ENCODE measurements at regions not wholly inside any gene's neighbourhood (a gene's known extent, or its start where the extent isn't known, plus 50 kb on each side); places are given as distances from the start of the nearest gene placed in this dataset.

- TF ChIP-seq CHD7 (IDR thresholded peaks at IDR 0.05; ENCODE audit: insufficient replicate concordance, low read length) (no peak), SIX5 (IDR thresholded peaks at IDR 0.05; ENCODE audit: low read depth, low read length) (no peak), NANOG (IDR thresholded peaks at IDR 0.05; ENCODE audit: insufficient read depth, low read depth, low read length, poor library complexity, severe bottlenecking) (no peak), SP1 (IDR thresholded peaks at IDR 0.05; ENCODE audit: low read depth, low read length) (no peak), RNF2 (IDR thresholded peaks at IDR 0.05; ENCODE audit: borderline replicate concordance, low read depth, low read length, missing control alignments, poor library complexity, severe bottlenecking) (no peak), CBX5 (IDR thresholded peaks at IDR 0.05; ENCODE audit: low read depth, low read length) (no peak)
These were observed 60.1 kb upstream of the CCZ1B start (continued) for GRCh38 chr7:6886198-6886597.
